DOHH2 (cell line): ENCODE measurements at regions not wholly inside any gene's neighbourhood (a gene's known extent, or its start where the extent isn't known, plus 50 kb on each side); places are given as distances from the start of the nearest gene placed in this dataset.
"Not testable (repeated sequence)": the region's sequence is repeated elsewhere in the genome, so short reads cannot be mapped to it uniquely, and the experiment has no call there.

Source experiments
- H3F3A ChIP-seq: fragments of 200-600 bp; sonication (generic), shearing (Covaris generic); 2 replicates; pipeline ENCODE4 v1.6.0; 2016; ENCODE audit warnings: antibody characterized with exemption, mild to moderate bottlenecking; ENCODE audit not compliant: control insufficient read depth, insufficient read depth
- H3K27ac ChIP-seq: fragments of 200-600 bp; sonication (generic); 2 replicates; pipeline ENCODE4 v1.5.1; 2014; ENCODE audit warnings: low read depth, mild to moderate bottlenecking, low read length, moderate library complexity
- H3K27me3 ChIP-seq: fragments of 200-600 bp; sonication (generic); 2 replicates; pipeline ENCODE4 v1.6.1; 2014; ENCODE audit warnings: mild to moderate bottlenecking, low read length, mixed read lengths; ENCODE audit not compliant: control insufficient read depth
- H3K36me3 ChIP-seq: fragments of 200-600 bp; sonication (generic); 2 replicates; pipeline ENCODE4 v1.6.1; 2014; ENCODE audit warnings: mild to moderate bottlenecking, low read length, moderate library complexity, mixed read lengths; ENCODE audit not compliant: control insufficient read depth
- H3K4me1 ChIP-seq: fragments of 200-600 bp; sonication (generic); 2 replicates; pipeline ENCODE4 v1.6.1; 2014; ENCODE audit warnings: mild to moderate bottlenecking, low read length, mixed read lengths; ENCODE audit not compliant: control insufficient read depth
- H3K4me2 ChIP-seq: fragments of 200-600 bp; sonication (generic); 2 replicates; pipeline ENCODE4 v1.6.0; 2014; ENCODE audit warnings: mild to moderate bottlenecking, low read length, moderate library complexity
- H3K4me3 ChIP-seq: fragments of 200-600 bp; sonication (generic); 2 replicates; pipeline ENCODE4 v1.5.1; 2014; ENCODE audit warnings: mild to moderate bottlenecking, low read length, mixed read lengths
- H3K79me2 ChIP-seq: fragments of 200-600 bp; sonication (generic); 2 replicates; pipeline ENCODE4 v1.6.1; 2014; ENCODE audit warnings: mild to moderate bottlenecking, low read length, mixed read lengths; ENCODE audit not compliant: control insufficient read depth
- H3K9me2 ChIP-seq: fragments of 200-600 bp; sonication (generic); replicated peaks from 2 replicates; pipeline ENCODE4 v1.6.1; 2014; ENCODE audit warnings: mild to moderate bottlenecking, low read length, mixed read lengths; ENCODE audit not compliant: control insufficient read depth
- H3K9me3 ChIP-seq: fragments of 200-600 bp; sonication (generic); 2 replicates; pipeline ENCODE4 v1.6.1; 2014; ENCODE audit warnings: antibody characterized with exemption, low read length, mixed read lengths; ENCODE audit not compliant: control insufficient read depth, insufficient read depth
- H4K20me1 ChIP-seq: fragments of 200-600 bp; sonication (generic); 2 replicates; pipeline ENCODE4 v1.6.0; 2014; ENCODE audit warnings: low read depth, mild to moderate bottlenecking, antibody characterized with exemption, low read length, moderate library complexity; ENCODE audit not compliant: control insufficient read depth, insufficient read depth
- CTCF ChIP-seq: fragments of 200-600 bp; sonication (generic); IDR thresholded peaks from one replicate; pipeline ENCODE4 v1.5.1; 2014; ENCODE audit warnings: antibody characterized with exemption, mild to moderate bottlenecking, low read depth, low read length; ENCODE audit not compliant: poor library complexity, severe bottlenecking
- EZH2phosphoT487 ChIP-seq: fragments of 200-600 bp; sonication (generic); IDR thresholded peaks from 2 replicates; pipeline ENCODE4 v1.6.1; 2017; ENCODE audit warnings: borderline replicate concordance, mild to moderate bottlenecking, antibody characterized with exemption, low read length, moderate library complexity, mixed read lengths

DNA sequence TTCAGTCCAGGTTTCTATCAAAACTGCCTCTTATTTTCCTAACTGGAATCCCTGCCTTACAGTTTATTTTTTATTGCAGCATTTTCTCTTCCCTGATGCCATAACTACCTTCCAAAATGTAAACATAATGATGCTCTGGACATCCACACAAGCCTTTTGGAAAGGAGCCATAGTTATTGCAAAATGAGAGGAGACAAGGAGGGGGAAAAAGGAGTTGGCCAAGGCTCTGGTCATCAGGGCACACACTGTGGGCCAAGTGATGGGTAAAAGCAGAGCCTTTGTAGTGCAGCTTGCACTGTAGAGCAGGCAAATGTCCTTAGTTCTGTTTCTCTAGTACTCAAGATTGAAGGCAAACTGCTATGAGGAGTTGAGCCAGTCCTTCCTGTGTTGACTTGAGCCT is 289.3 kb upstream of the MTPN start:
- Histone ChIP-seq H3K4me3 (no peak overlapping the region), H3K4me1 (no peaks in the 10 kb centered on the region), H3K9me2 (no peaks in the 10 kb centered on the region), H3K9me3 (no peaks in the 10 kb centered on the region; the same call in 1 of the 2 replicates), H3K4me2 (no peak overlapping the region), H3K79me2 (no peaks in the 10 kb centered on the region), H3F3A (no peaks in the 10 kb centered on the region), H4K20me1 (no peaks in the 10 kb centered on the region), H3K27me3 (no peaks in the 10 kb centered on the region), H3K27ac (no peak overlapping the region), H3K36me3 (no peaks in the 10 kb centered on the region)
- TF ChIP-seq EZH2phosphoT487, result no peak

- H3K79me2 ChIP-seq, H3K9me3 ChIP-seq, H3K36me3 ChIP-seq, H3K4me1 ChIP-seq, H4K20me1 ChIP-seq, H3K27ac ChIP-seq, H3K4me2 ChIP-seq, H3K4me3 ChIP-seq, H3K9me2 ChIP-seq, H3K27me3 ChIP-seq, H3F3A ChIP-seq: not testable (repeated sequence)
Measured at GRCh38 chr7:136264304-136264703, 287.1 kb upstream of the MTPN start.

DNA sequence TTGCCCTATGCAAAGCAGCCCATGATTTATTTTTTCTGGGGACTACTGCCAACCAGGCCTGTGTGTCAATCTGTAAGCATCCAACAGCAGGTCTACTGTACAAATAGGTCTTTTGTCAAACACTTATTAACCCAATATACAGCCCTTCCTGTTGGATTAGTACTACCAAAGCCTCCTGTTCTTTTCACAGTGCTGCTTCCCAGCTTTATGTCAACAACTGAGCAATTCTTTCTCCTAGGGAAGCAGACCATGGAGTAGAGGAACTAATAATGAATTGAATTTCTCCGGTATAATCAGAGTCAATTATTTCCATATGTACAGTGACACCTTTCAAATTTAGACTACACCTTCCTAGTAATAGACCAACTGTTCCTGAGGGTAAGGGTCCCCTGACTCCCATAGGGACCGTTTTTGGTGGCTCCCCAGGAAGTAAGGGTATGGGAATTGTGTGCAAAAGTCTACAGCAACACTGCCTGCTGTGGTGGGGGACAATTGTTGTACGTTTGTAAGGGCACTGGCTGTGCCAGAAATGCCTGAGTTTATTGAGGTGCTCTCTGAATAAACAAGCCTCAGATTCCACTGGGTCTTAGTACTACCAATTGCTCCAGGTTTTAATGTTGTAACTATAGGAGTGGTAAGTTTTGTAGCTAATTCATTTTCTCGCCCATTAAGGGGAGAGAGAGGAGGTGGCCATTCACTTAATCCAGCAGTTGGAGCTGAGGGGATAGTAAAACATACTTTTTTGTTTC is 286.1 kb upstream of the MTPN start:
- H3K27ac ChIP-seq, H3K4me2 ChIP-seq: not testable (repeated sequence)

GRCh38 chr7:136260591-136260990 is 283.4 kb upstream of the MTPN start:
- not testable (repeated sequence) for H3K27me3 ChIP-seq, H3K4me1 ChIP-seq, H3K4me3 ChIP-seq, H3K36me3 ChIP-seq, H3K4me2 ChIP-seq, H3K9me2 ChIP-seq, H3K9me3 ChIP-seq, H3K27ac ChIP-seq, H3K79me2 ChIP-seq, H3F3A ChIP-seq, H4K20me1 ChIP-seq

More for the DNA sequence above, 286.1 kb upstream of the MTPN start:
- H4K20me1 ChIP-seq, H3K27me3 ChIP-seq, H3K79me2 ChIP-seq, H3K4me1 ChIP-seq, H3K36me3 ChIP-seq, H3K9me2 ChIP-seq, H3F3A ChIP-seq, H3K4me3 ChIP-seq, H3K9me3 ChIP-seq: not testable (repeated sequence)

DNA sequence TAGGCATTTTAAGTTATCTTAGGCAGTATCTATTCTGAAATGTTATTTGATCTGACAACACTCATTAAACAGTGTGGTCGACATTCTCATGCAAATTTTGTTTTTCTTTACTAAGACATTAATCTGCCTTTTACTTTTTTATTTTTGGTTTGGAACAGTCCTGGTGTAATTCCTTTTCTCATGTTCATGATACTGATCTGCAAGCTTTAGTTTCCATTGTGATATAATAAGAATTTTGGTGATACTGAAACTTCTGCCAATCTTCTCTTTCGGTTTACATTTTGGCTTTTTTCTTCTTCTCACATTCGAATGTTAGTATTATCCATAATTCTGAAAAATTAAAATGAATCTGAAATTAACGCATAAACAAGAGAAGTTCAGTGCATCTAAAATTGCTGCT is 281.9 kb upstream of the MTPN start:
- Histone ChIP-seq H3K36me3 (no peaks in the 10 kb centered on the region), H3F3A (no peaks in the 10 kb centered on the region), H3K27me3 (no peaks in the 10 kb centered on the region), H3K79me2 (no peaks in the 10 kb centered on the region), H3K4me1 (no peaks in the 10 kb centered on the region), H3K27ac (no peak overlapping the region), H3K9me2 (no peaks in the 10 kb centered on the region), H3K4me2 (no peak overlapping the region), H4K20me1 (no peaks in the 10 kb centered on the region), H3K9me3 (no peaks in the 10 kb centered on the region), H3K4me3 (no peak overlapping the region)
- TF ChIP-seq EZH2phosphoT487, result no peak
- TF ChIP-seq CTCF, result no peak
